CD14-positive monocyte (primary cell): ENCODE measurements at regions not wholly inside any gene's neighbourhood (a gene's known extent, or its start where the extent isn't known, plus 50 kb on each side); places are given as distances from the start of the nearest gene placed in this dataset.
"Not testable (repeated sequence)": the region's sequence is repeated elsewhere in the genome, so short reads cannot be mapped to it uniquely, and the experiment has no call there.

ENCODE experiments used
- DNase-seq, 3 donors: peaks; one replicate each; pipeline ENCODE4 v3.0.0-alpha.2; 2011 to 2022
- H2AFZ ChIP-seq: 2 replicates; pipeline ENCODE4 v1.6.0; 2012; ENCODE audit warnings: mild to moderate bottlenecking, low read depth, low read length, inconsistent platforms; ENCODE audit not compliant: insufficient read depth, poor library complexity, severe bottlenecking
- H3K27ac ChIP-seq, 2 donors: 1 replicate in 1 of 2; 2 replicates in 1 of 2; pipeline ENCODE4 v1.5.1; 2012 to 2013; ENCODE audit warnings: low read length in 2 of 2, control low read depth in 1 of 2, inconsistent platforms in 1 of 2, low read depth in 1 of 2, mild to moderate bottlenecking in 1 of 2
- H3K27me3 ChIP-seq, 2 donors: one replicate each; pipeline versions ENCODE4 v1.6.0 to v1.6.1; 2011 to 2013; ENCODE audit warnings: low read length in 2 of 2; ENCODE audit not compliant: control insufficient read depth in 2 of 2, insufficient read depth in 2 of 2
- H3K36me3 ChIP-seq, 2 donors: replicated peaks in 1 of 2; 1 replicate in 1 of 2; 2 replicates in 1 of 2; pipeline versions ENCODE4 v1.5.1 to v1.6.1; 2012 to 2013; ENCODE audit warnings: low read length in 2 of 2, control low read depth in 1 of 2, inconsistent platforms in 1 of 2, mild to moderate bottlenecking in 1 of 2; ENCODE audit not compliant: insufficient read depth in 2 of 2, control insufficient read depth in 1 of 2
- H3K4me1 ChIP-seq, 2 donors: 1 replicate in 1 of 2; 2 replicates in 1 of 2; pipeline versions ENCODE4 v1.5.1 to v1.6.1; 2012 to 2013; ENCODE audit warnings: low read length in 2 of 2, control low read depth in 1 of 2, inconsistent platforms in 1 of 2, mild to moderate bottlenecking in 1 of 2, moderate library complexity in 1 of 2; ENCODE audit not compliant: insufficient read depth in 2 of 2, control insufficient read depth in 1 of 2
- H3K4me2 ChIP-seq: replicated peaks from 2 replicates; pipeline ENCODE3; 2012; ENCODE audit warnings: low read length, moderate library complexity, mild to moderate bottlenecking; ENCODE audit not compliant: poor library complexity, severe bottlenecking; ENCODE audit errors: extremely low read depth
- H3K4me3 ChIP-seq, 3 experiments: fragments of 200-600 bp in 1 of 3; sonication (generic) in 1 of 3; replicated peaks in 1 of 3; 1 replicate in 2 of 3; 2 replicates in 1 of 3; pipeline ENCODE4 v1.5.1; 2011 to 2013; ENCODE audit warnings: low read length in 3 of 3, mild to moderate bottlenecking in 3 of 3, control low read depth in 2 of 3, low read depth in 2 of 3, inconsistent platforms in 1 of 3, moderate library complexity in 1 of 3
- H3K79me2 ChIP-seq: 2 replicates; pipeline ENCODE4 v1.6.0; 2012; ENCODE audit warnings: mild to moderate bottlenecking, control low read depth, inconsistent platforms, low read length, moderate library complexity; ENCODE audit not compliant: insufficient read depth
- H3K9ac ChIP-seq: 2 replicates; pipeline ENCODE4 v1.6.0; 2017; ENCODE audit warnings: low read length, mild to moderate bottlenecking; ENCODE audit not compliant: insufficient read depth, poor library complexity, severe bottlenecking
- H3K9me3 ChIP-seq, 2 donors: replicated peaks in 1 of 2; 1 replicate in 1 of 2; 2 replicates in 1 of 2; pipeline versions ENCODE4 v1.5.1 to v1.6.1; 2012 to 2013; ENCODE audit warnings: low read length in 2 of 2, control low read depth in 1 of 2; ENCODE audit not compliant: control insufficient read depth in 1 of 2, insufficient read depth in 1 of 2
- H4K20me1 ChIP-seq: 2 replicates; pipeline ENCODE4 v1.6.0; 2012; ENCODE audit warnings: mild to moderate bottlenecking, low read length, control low read depth, moderate library complexity; ENCODE audit not compliant: insufficient read depth
- H3K27ac Mint-ChIP-seq, 7 donors: one replicate each; pipeline ENCODE4 v1.8.0; 2020; ENCODE audit warnings: mild to moderate bottlenecking in 7 of 7, mixed read lengths in 7 of 7, moderate library complexity in 6 of 7, inconsistent platforms in 2 of 7
- H3K27me3 Mint-ChIP-seq, 3 donors: one replicate each; pipeline ENCODE4 v1.8.0; 2021 to 2022; ENCODE audit warnings: low read depth in 3 of 3, mild to moderate bottlenecking in 3 of 3, mixed read lengths in 3 of 3, moderate library complexity in 3 of 3, inconsistent platforms in 1 of 3
- H3K36me3 Mint-ChIP-seq, 2 donors: one replicate each; pipeline ENCODE4 v1.8.0; 2020; ENCODE audit warnings: mixed read lengths in 2 of 2, inconsistent platforms in 1 of 2, mild to moderate bottlenecking in 1 of 2
- H3K4me1 Mint-ChIP-seq: one replicate; pipeline ENCODE4 v1.8.0; 2020; ENCODE audit warnings: mild to moderate bottlenecking, mixed read lengths
- H3K4me3 Mint-ChIP-seq, 2 donors: one replicate each; pipeline ENCODE4 v1.8.0; 2020; ENCODE audit warnings: mild to moderate bottlenecking in 2 of 2, mixed read lengths in 2 of 2, moderate library complexity in 1 of 2
- H3K9me3 Mint-ChIP-seq, 7 donors: one replicate each; pipeline ENCODE4 v1.8.0; 2020 to 2022; ENCODE audit warnings: mixed read lengths in 7 of 7, mild to moderate bottlenecking in 6 of 7, moderate library complexity in 6 of 7, inconsistent platforms in 2 of 7
- WGBS: methylation state at CpG from one replicate; pipeline ENCODE4 v1.1.5; 2013; ENCODE audit warnings: missing lambda C conversion rate; ENCODE audit not compliant: insufficient coverage; 5-methylcytosine and 5-hydroxymethylcytosine counted together
- intact Hi-C, 2 donors: fragments of 100-400 bp; cut with micrococcal nuclease; formaldehyde crosslinking; loops; one replicate each; pipeline versions ENCODE4 v1.15.0 to v1.15.1; 2023
- TF ChIP-seq, protein P1 (sequence below): fragments of 200-600 bp; IDR thresholded peaks from one replicate; pipeline ENCODE4 v1.8.0; 2022; ENCODE audit warnings: antibody characterized with exemption, mild to moderate bottlenecking

DNA sequence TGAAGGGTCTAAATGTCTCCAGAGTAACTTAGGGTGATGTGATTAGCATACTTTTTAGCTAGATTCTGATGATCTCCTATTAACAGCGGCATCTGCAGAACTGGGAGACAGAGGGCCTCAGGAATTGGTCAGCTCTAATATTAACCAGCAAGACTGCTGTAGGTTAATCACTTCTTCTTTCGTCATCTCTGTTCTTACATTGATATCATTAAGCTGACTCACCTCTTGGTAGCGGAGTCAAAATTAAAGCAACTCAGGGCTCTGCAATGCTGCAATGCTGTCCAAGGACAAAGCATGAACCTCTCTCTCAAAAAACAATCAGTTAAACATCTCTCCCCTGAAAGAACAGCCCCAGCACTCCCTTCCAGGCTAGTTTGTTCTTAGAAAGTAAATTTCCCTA, 57.5 kb upstream of the TRA2B start:
- no peaks in the 10 kb centered on the region for H3K4me1 Mint-ChIP-seq
- no peaks in the 10 kb centered on the region for H4K20me1 ChIP-seq
- H3K9ac ChIP-seq, result no peak overlapping the region
- no peaks in the 10 kb centered on the region for H3K79me2 ChIP-seq
- H3K27me3 ChIP-seq, result peaks cover 0 to 3% of the 10 kb centered on the region in 2 donors
- intact Hi-C loops, result no loop called here
- no peak overlapping the region for H2AFZ ChIP-seq
- no peak overlapping the region for H3K27ac Mint-ChIP-seq
- no peaks in the 10 kb centered on the region for H3K4me1 ChIP-seq
- H3K27me3 Mint-ChIP-seq, result peaks cover 7 to 13% (median 7%) of the 10 kb centered on the region in 3 donors
- H3K9me3 ChIP-seq, result no peaks in the 10 kb centered on the region
- TF ChIP-seq, protein P1, sequence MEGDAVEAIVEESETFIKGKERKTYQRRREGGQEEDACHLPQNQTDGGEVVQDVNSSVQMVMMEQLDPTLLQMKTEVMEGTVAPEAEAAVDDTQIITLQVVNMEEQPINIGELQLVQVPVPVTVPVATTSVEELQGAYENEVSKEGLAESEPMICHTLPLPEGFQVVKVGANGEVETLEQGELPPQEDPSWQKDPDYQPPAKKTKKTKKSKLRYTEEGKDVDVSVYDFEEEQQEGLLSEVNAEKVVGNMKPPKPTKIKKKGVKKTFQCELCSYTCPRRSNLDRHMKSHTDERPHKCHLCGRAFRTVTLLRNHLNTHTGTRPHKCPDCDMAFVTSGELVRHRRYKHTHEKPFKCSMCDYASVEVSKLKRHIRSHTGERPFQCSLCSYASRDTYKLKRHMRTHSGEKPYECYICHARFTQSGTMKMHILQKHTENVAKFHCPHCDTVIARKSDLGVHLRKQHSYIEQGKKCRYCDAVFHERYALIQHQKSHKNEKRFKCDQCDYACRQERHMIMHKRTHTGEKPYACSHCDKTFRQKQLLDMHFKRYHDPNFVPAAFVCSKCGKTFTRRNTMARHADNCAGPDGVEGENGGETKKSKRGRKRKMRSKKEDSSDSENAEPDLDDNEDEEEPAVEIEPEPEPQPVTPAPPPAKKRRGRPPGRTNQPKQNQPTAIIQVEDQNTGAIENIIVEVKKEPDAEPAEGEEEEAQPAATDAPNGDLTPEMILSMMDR, result no peak
- no peak overlapping the region for H3K4me3 ChIP-seq
- no peaks in the 10 kb centered on the region for H3K36me3 ChIP-seq
- no peaks in the 10 kb centered on the region for H3K36me3 Mint-ChIP-seq
- DNase-seq, result no peak
- 100% methylated on average over 1 of the region's 3 CpGs for WGBS
- H3K27ac ChIP-seq, result no peak overlapping the region
- H3K4me3 Mint-ChIP-seq, result no peak overlapping the region
- H3K9me3 Mint-ChIP-seq, result peaks cover 0 to 2% (median 0%) of the 10 kb centered on the region in 7 donors
- no peak overlapping the region for H3K4me2 ChIP-seq

DNA sequence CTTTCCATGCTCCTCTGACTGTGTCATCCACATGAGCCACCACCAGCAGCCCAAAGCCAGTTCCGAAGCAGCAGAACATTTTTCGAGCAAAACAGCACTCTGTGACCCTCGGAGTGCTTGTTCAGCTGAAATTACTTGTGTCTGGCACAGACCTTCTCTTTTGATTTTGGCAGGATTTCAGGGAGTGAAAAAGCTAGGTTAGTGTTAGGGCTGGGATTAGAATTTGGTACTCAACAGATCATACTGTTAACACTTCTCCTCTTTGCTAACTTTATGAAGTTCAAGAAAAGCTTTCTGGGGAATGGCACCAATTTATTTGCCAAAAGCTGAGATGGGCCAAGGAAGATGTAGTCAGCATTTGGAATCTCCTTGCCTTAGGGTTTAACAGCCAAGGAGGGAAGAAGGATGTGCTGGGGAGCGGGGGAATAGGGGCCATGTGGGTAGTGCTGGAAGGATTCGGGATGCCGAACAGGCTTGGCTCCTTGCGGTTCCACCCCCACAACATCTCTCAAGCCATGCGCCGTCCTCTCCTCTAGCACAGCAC, 55.1 kb upstream of the TRA2B start:
- no peaks in the 10 kb centered on the region for H3K79me2 ChIP-seq
- intact Hi-C loops, result no loop called here
- no peaks in the 10 kb centered on the region for H3K9me3 ChIP-seq
- no peaks in the 10 kb centered on the region for H3K4me1 Mint-ChIP-seq
- H3K27me3 Mint-ChIP-seq, result peaks cover 0 to 8% (median 3%) of the 10 kb centered on the region in 3 donors
- DNase-seq, result no peak
- peaks cover 0 to 3% of the 10 kb centered on the region in 2 donors for H3K27me3 ChIP-seq
- no peak overlapping the region for H3K27ac Mint-ChIP-seq
- no peak overlapping the region for H3K27ac ChIP-seq
- H4K20me1 ChIP-seq, result no peaks in the 10 kb centered on the region
- no peak overlapping the region for H3K4me3 Mint-ChIP-seq
- no peaks in the 10 kb centered on the region for H3K36me3 Mint-ChIP-seq
- WGBS, result 98% methylated on average over 8 of the region's 9 CpGs
- peaks cover 0 to 3% (median 0%) of the 10 kb centered on the region in 7 donors for H3K9me3 Mint-ChIP-seq
- TF ChIP-seq, protein P1, result no peak
- H3K36me3 ChIP-seq, result no peaks in the 10 kb centered on the region
- H3K4me3 ChIP-seq, result no peak overlapping the region
- no peak overlapping the region for H3K9ac ChIP-seq
- no peaks in the 10 kb centered on the region for H3K4me1 ChIP-seq
- no peak overlapping the region for H3K4me2 ChIP-seq
- H2AFZ ChIP-seq, result no peak overlapping the region

- H3K4me2 ChIP-seq, H3K27me3 Mint-ChIP-seq, intact Hi-C loops, H3K4me1 ChIP-seq, H3K9ac ChIP-seq, H3K4me3 ChIP-seq, DNase-seq, H3K9me3 Mint-ChIP-seq, H3K27ac Mint-ChIP-seq, H3K36me3 Mint-ChIP-seq, H3K9me3 ChIP-seq, H3K4me1 Mint-ChIP-seq, H3K27ac ChIP-seq, H3K36me3 ChIP-seq, H3K79me2 ChIP-seq, H4K20me1 ChIP-seq, H3K27me3 ChIP-seq, H3K4me3 Mint-ChIP-seq, H2AFZ ChIP-seq: not testable (repeated sequence)
- no CpG with 5 or more reads among the region's 4 CpGs for WGBS
Measured at GRCh38 chr3:185990995-185991394, 53.2 kb upstream of the TRA2B start.
